NCI-H1105 treated with DMSO at 0.1 percent for 48 hours (cell line): ENCODE measurements at regions not wholly inside any gene's neighbourhood (a gene's known extent, or its start where the extent isn't known, plus 50 kb on each side); places are given as distances from the start of the nearest gene placed in this dataset.

Source experiments
- DNase-seq: peaks from one replicate; lab custom pipeline; 2025; lab: John Stamatoyannopoulos, UW

GRCh38 chr6:147078106-147078505 is 126.1 kb upstream of the STXBP5 start:
- DNase-seq = no peak

DNA sequence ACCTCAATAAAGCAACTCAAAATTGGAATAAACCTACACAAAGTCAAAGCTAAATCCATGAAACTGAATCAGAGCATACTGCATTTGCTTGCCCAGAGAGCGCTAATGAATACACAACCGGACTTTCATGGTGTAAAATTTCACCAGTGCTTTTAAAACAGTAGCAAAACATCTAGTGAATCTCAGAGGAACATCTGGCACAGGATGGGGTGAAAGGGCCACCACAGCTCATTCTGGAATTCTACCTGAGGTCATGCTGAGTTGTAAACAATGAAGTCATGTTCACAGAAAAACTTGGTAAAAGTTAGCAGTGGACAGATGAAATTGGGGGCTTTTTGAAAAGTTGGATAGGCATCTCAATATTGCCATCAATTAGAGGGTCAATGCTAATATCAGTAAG is 125.6 kb upstream of the STXBP5 start:
- no peak for DNase-seq

DNA sequence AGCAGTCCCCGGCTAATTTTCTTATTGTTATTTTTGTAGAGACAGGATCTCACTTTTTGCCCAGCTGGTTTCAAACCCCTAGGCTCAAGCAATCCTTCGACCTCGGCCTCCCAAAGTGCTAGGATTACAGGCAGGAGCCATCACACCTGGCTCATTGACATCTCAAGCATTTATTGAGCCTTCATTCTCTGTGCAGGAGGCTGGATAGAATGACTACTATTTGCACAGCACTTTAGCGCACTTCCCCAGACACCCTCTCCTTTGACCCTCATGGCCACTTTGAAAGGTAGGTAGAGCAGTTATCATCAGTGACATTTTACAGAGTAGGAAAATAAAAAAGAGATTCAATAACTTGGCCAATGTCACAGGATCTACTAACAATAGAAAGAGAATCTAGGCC is 124.0 kb upstream of the STXBP5 start:
- DNase-seq = no peak

DNA sequence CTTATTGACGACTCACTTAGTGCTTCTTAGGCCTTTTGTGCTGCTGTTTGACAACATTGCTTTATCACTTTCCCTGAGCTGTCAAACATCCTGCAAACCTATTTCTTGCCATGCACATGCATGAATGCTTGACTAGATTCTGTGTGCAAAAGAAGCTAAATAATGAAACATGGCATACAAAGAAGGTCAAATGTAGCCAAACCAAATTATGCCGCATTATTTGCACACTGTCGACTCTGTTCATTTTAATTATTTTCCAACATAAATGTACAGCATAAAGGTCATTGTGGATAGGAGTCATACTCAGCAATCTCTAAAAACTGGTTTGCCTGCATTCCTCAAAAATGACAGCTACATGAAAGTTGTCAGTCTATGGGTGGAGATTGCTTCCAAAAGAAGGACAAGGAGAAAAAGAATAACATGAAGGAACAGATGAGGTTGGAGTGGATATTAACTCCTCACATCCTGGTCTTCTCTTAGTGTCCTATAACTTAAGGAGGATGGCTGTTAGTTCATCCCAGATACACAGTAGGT is 123.1 kb upstream of the STXBP5 start:
- no peak for DNase-seq

- no peak for DNase-seq
These were observed 116.6 kb upstream of the STXBP5 start for GRCh38 chr6:147087641-147088040.

GRCh38 chr6:147088861-147089260 is 115.4 kb upstream of the STXBP5 start:
- no peak for DNase-seq

DNA sequence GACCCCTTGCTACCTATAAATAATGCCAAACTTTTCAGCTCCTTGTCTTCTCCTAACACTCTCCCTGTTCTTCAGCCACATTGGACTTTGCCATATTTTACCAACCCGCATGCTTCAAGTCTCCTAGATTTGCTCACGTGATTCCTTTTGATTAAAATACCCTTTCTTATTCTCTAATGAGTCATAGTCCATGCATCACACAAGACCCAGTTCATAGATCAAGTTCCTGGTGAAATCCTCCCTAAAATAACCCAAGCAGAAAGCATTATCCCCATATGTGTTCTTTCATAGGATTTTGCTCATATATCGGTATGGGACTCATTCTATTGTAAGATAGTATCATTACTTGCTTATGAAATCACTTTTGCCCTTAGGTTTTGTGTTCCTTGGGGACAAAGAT is 108.9 kb upstream of the STXBP5 start:
- DNase-seq = no peak

DNA sequence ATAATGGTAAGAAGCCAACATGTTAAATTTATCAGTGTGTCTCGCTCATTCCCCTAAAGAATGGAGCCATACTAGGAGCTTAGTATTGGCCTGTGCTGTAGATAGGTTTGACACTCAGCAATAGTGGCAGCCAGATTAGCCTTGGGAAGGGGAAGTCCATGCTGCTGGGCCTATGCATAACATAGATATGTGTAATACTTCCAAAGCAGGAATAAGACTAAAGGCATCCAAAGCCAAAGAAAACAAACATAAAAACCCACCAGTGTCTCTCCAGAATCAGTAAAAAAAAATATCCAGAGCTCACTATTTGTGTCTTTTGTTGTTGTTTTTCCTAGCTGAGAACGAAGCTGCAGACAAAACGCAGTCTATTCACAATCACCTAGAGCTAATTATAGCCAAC is 104.2 kb upstream of the STXBP5 start:
- no peak for DNase-seq

DNA sequence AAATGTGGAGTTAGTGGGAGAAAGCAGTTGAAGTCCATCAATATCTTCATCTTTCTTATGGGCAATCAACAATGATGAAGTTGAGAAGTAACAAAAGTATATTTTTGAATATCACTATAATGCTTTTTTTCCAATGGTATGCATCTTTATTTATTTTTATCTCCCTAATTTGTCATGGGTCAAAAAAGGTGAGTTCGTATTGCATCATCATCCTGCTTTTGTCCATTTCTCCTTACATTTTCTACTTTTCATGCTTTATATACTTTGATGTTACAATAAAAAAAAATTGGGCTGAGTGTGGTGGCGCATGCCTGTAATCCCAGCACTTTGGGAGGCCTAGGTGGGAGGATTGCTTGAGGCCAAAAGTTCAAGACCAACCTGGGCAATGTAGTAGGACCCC is 101.2 kb upstream of the STXBP5 start:
- DNase-seq = no peak

GRCh38 chr6:147103694-147104093 is 100.5 kb upstream of the STXBP5 start:
- DNase-seq = no peak

DNA sequence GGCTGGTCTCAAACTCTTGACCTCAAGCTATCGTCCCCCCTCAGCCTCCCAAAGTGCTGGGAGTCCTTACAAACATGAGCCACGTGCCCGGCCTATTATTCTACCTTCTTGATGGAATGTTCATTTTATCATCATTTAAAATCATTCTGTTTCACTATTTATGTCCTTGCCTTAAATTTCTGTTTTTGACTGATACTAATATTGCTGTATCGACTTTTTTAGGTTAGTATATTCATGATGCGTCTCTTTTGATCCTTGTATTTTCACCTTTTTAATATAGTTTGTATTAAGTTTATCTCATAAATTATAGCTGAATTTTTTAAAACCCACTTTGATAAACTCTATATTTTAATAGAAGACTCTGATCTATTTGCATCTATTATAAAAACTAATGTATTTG is 98.4 kb upstream of the STXBP5 start:
- DNase-seq = no peak

DNA sequence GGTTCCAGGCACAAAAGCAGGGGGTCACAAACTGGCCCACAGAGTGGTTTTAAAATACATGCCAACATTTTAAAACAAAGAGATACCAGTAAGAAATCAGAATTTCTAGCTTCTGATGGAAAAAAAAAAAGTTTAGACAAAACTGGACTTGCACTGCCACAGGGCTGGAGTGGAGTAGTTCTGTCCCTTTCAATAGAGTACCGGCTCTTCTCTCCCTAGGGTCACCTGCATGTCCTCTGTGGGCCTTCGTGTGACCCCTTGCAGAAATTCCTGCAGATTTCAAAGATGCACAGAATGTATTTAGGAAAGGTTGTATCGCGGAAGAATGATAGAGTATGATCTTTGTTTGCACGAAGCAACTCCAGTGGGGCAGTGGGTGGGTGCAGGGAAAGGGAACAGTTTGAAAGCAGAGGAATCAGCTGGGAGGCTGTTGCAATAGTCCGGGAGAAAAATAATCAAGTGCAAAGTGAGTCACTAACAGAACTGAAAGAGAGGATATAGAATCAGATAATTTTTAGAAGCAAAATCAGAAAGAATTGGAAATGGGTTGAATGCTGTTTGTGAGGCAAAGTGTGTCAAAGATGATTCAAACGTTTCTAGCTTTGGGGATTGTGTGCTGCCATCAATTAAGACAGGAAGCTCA is 97.3 kb upstream of the STXBP5 start:
- DNase-seq = no peak

- DNase-seq = no peak
These were observed 95.8 kb upstream of the STXBP5 start for GRCh38 chr6:147108259-147108910.

DNA sequence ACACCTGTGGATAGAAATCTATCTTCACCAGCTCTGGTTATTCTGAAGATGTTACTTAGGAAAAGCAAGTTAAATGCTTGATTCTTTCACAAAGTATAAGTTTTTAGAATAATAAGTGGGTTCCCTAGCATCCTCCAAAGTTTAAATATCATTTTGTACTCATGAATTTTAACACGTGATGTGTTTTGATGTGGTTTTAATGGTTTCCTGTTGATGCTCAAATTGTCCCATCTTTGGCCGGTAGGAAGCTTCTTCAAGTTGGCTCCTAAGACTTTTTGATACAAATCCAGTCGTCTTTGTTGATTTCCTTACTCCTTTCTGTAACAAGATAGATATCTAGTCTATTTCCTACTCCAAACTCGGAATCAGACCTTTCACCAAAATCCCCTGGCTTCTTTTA is 94.5 kb upstream of the STXBP5 start:
- no peak for DNase-seq

DNA sequence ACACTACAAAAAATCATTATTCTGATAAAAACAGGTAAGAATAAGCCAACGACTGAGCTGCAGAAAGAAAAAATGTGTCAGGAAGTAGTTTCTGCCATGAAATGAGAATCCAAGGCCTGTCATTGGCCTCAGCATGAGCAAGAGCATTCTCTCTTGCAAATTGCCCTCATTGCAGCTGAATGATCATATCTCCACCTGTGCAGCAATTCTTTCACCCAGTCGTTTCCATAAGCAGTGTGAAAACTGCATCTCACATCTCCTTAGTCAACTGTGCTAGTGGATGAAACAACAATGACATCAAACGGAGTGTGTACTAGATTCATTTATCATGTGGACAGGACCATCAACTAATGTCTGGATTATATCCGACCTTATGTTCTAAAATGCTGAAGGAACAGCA is 88.2 kb upstream of the STXBP5 start:
- DNase-seq = no peak

DNA sequence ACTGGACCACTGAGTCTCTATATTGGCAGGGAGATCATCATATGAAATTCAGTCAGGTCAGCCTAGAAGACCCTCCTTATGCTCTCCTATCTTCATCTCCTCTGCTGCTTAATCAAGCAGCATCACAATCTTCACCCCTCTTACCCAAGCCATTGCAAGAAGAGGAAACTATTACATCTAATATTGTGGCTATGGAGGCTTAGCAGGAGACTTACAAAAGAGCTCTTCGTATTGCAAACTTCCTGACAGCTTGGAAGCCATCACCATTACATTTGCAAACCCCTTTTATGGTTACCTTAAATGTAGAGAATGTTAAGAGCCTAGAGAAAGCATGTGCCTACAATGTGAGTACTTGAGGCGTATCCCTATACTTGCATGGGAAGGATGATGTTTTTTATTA is 87.2 kb upstream of the STXBP5 start:
- no peak for DNase-seq

DNA sequence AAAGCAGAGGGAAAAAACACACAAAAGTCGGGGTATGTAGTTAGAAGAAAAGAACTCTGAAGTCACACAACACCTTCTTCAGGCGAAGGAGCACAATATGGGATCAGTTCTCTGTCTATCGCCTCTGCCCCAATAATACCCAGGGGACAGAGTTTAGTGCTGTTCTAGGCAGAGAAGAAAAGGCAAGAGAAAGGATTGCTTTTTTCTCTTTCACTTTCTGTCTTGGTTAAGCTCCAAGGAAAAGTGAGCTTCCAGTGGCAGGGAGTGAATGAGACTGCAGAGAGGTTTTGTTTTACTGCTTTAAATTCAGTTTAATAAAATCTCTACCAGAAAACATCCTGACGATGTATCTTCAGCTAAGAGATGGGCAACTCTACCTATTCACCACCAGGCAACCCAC is 86.6 kb upstream of the STXBP5 start:
- no peak for DNase-seq

- no peak for DNase-seq
These were observed 84.9 kb upstream of the STXBP5 start for GRCh38 chr6:147119310-147119709.

- no peak for DNase-seq
These were observed 81.4 kb upstream of the STXBP5 start for GRCh38 chr6:147122823-147123222.

DNA sequence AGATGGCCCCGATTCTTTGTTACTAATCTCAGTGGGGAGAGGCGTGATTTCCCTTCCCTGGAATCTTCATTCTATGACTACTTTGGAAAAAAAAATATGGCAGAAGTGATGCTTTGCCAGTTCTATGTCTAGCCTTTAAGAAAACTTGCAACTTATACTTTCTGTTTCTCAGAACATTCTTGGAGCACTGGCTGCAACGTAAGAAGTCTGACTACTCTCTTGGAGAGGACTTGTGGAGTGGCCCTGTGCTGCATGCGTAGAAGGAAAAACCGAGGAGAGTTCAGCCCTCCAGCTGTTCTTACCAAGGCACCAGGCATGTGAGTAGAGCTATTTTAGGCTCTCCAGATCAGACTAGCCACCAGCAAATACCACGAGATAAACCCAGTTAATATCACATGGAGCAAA is 77.6 kb upstream of the STXBP5 start:
- DNase-seq = no peak

GRCh38 chr6:147127587-147127986 is 76.6 kb upstream of the STXBP5 start:
- no peak for DNase-seq

GRCh38 chr6:147128056-147128455 is 76.2 kb upstream of the STXBP5 start:
- DNase-seq = no peak

DNA sequence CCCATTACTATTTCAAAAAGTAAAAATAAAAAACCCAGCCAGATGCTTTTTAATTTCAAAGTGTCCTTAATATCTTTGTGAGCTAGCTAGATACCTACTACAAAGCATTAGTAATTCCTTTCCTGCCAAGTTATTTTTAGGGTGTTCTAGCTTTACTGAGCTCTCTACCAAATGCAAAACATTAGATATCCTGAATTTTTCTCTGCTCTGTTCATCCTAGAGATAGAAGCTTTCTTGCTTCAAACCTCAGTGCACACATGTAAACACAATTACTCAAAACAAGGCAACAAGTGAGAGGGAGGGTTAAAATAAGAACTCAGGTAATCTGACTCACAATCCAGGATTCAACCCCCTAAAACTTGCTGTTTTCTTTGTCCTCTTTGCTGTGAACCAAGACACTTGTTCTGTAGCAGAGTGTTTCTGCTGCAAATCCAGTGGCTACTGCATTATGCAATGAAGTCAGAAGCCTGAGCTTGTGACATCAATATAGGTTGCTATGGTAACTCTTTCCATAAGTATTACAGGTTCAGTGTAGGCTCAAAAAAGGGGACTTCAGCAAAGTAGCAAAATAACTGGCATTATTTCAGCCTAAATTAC is 72.6 kb upstream of the STXBP5 start:
- DNase-seq = no peak

DNA sequence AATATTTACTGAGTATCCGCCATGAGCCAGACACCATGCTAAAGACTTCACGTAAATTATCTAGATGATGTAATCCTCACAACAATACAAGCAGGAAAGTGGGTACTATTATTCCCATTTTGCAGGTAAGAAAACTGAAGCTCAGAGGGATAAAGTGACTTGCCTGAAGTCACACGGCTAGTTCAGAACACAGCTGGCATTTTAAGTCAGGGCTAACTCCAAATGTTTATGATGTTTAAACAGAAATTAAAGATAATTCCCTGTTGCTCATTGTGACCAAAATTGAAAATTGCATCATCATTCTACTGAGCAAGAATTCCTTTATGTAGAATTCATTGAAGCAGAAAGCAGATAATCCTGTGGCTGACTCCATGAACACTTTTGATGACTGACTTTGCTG is 71.3 kb upstream of the STXBP5 start:
- no peak for DNase-seq
